ENCODE measurements at regions not wholly inside any gene's neighbourhood (a gene's known extent, or its start where the extent isn't known, plus 50 kb on each side); places are given as distances from the start of the nearest gene placed in this dataset.

- Histone ChIP-seq H3K9me3 (ENCODE audit: control insufficient read depth in 1 of 2, low read length in 2 of 2) (no peaks in the 10 kb centered on the region), H3K27ac (ENCODE audit: low read length) (no peak overlapping the region), H3K27me3 (ENCODE audit: low read depth, low read length) (no peaks in the 10 kb centered on the region), H3K4me1 (ENCODE audit: control insufficient read depth in 1 of 2, insufficient read depth in 2 of 2, low read length in 2 of 2) (no peaks in the 10 kb centered on the region), H3K36me3 (ENCODE audit: control insufficient read depth in 1 of 2, insufficient read depth in 2 of 2, low read length in 2 of 2) (no peaks in the 10 kb centered on the region), H3K4me3 (ENCODE audit: low read depth in 1 of 2, low read length in 2 of 2) (no peak overlapping the region)
Observed at GRCh38 chr2:59963157-59963556, 590.3 kb downstream of the BCL11A start.

- Histone ChIP-seq H3K27me3 (ENCODE audit: low read depth, low read length) (no peaks in the 10 kb centered on the region), H3K27ac (ENCODE audit: low read length) (no peak overlapping the region), H3K4me1 (ENCODE audit: control insufficient read depth in 1 of 2, insufficient read depth in 2 of 2, low read length in 2 of 2) (no peaks in the 10 kb centered on the region), H3K9me3 (ENCODE audit: control insufficient read depth in 1 of 2, low read length in 2 of 2) (no peaks in the 10 kb centered on the region), H3K4me3 (ENCODE audit: low read depth in 1 of 2, low read length in 2 of 2) (no peak overlapping the region), H3K36me3 (ENCODE audit: control insufficient read depth in 1 of 2, insufficient read depth in 2 of 2, low read length in 2 of 2) (no peaks in the 10 kb centered on the region)
Observed at GRCh38 chr2:59961746-59962145, 591.7 kb downstream of the BCL11A start.

GRCh38 chr2:59959944-59960343, 593.5 kb downstream of the BCL11A start:
- Histone ChIP-seq H3K4me3 (ENCODE audit: low read depth in 1 of 2, low read length in 2 of 2) (no peak overlapping the region), H3K27ac (ENCODE audit: low read length) (no peak overlapping the region), H3K4me1 (ENCODE audit: control insufficient read depth in 1 of 2, insufficient read depth in 2 of 2, low read length in 2 of 2) (no peaks in the 10 kb centered on the region), H3K9me3 (ENCODE audit: control insufficient read depth in 1 of 2, low read length in 2 of 2) (no peaks in the 10 kb centered on the region), H3K36me3 (ENCODE audit: control insufficient read depth in 1 of 2, insufficient read depth in 2 of 2, low read length in 2 of 2) (no peaks in the 10 kb centered on the region), H3K27me3 (ENCODE audit: low read depth, low read length) (no peaks in the 10 kb centered on the region)

- H3K27ac ChIP-seq (ENCODE audit: low read length), result no peak overlapping the region
- no peaks in the 10 kb centered on the region for H3K36me3 ChIP-seq (ENCODE audit: control insufficient read depth in 1 of 2, insufficient read depth in 2 of 2, low read length in 2 of 2)
- no peaks in the 10 kb centered on the region for H3K27me3 ChIP-seq (ENCODE audit: low read depth, low read length)
- no peak overlapping the region for H3K4me3 ChIP-seq (ENCODE audit: low read depth in 1 of 2, low read length in 2 of 2)
- no peaks in the 10 kb centered on the region for H3K9me3 ChIP-seq (ENCODE audit: control insufficient read depth in 1 of 2, low read length in 2 of 2)
- H3K4me1 ChIP-seq (ENCODE audit: control insufficient read depth in 1 of 2, insufficient read depth in 2 of 2, low read length in 2 of 2), result no peaks in the 10 kb centered on the region
Observed at GRCh38 chr2:59957504-59957903, 596.0 kb downstream of the BCL11A start.

DNA sequence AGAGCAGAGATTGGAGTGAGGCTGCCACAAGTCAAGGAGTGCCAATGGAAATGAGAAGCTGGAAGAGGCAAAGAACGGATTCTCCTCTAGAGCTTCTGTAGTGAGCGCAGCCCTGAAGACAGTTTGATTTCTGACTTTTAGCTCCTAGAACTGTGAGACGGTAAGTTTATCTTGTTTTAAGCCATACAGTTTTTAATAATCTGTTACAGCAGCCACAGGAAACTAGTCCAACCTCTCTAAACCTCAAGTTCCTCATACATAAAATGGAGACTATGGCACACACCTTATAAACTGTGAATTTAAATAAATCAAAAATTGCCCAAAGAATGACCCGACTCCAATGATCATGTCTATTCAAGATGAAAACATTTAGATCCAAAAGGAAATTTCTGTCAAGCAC, 596.5 kb downstream of the BCL11A start:
- H3K36me3 ChIP-seq (ENCODE audit: control insufficient read depth in 1 of 2, insufficient read depth in 2 of 2, low read length in 2 of 2), result no peaks in the 10 kb centered on the region
- no peaks in the 10 kb centered on the region for H3K9me3 ChIP-seq (ENCODE audit: control insufficient read depth in 1 of 2, low read length in 2 of 2)
- no peaks in the 10 kb centered on the region for H3K4me1 ChIP-seq (ENCODE audit: control insufficient read depth in 1 of 2, insufficient read depth in 2 of 2, low read length in 2 of 2)
- H3K27ac ChIP-seq (ENCODE audit: low read length), result no peak overlapping the region
- H3K27me3 ChIP-seq (ENCODE audit: low read depth, low read length), result no peaks in the 10 kb centered on the region
- no peak overlapping the region for H3K4me3 ChIP-seq (ENCODE audit: low read depth in 1 of 2, low read length in 2 of 2)

DNA sequence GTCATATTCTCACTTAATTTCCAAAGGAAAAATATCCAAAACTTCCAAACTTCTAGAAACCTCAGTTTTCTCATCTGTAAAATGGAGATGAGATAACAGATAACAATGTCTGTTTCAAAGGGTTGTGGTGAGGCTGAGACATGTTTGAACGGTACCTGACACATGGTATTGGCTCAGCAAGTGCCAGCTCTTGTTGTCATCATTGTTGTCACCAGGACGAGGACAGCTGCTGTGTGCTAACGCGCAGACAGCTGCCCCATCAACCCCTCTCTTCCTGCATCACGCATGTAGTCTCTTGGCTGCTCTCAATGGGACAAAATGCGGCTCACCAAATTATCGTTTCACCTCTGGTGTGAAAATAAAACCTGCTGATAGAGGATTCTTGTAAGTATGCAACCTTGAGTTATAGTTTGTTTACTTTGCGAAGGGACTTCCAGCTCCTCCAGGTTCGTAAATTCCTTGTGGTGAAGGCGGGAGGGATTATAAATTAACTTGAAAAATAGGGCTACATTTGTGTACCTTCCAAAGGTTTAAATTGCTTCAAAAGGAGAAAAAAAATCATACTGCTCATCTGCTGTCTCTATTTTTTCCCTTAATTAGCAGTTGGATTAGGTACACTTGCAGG, 605.4 kb downstream of the BCL11A start:
- Histone ChIP-seq H3K27me3 (ENCODE audit: low read depth, low read length) (no peaks in the 10 kb centered on the region), H3K4me1 (ENCODE audit: control insufficient read depth in 1 of 2, insufficient read depth in 2 of 2, low read length in 2 of 2) (no peaks in the 10 kb centered on the region), H3K36me3 (ENCODE audit: control insufficient read depth in 1 of 2, insufficient read depth in 2 of 2, low read length in 2 of 2) (no peaks in the 10 kb centered on the region), H3K4me3 (ENCODE audit: low read depth in 1 of 2, low read length in 2 of 2) (no peak overlapping the region), H3K27ac (ENCODE audit: low read length) (no peak overlapping the region), H3K9me3 (ENCODE audit: control insufficient read depth in 1 of 2, low read length in 2 of 2) (no peaks in the 10 kb centered on the region)

GRCh38 chr2:59947209-59947608, 606.2 kb downstream of the BCL11A start:
- Histone ChIP-seq H3K27ac (ENCODE audit: low read length) (no peak overlapping the region), H3K9me3 (ENCODE audit: control insufficient read depth in 1 of 2, low read length in 2 of 2) (no peaks in the 10 kb centered on the region), H3K27me3 (ENCODE audit: low read depth, low read length) (no peaks in the 10 kb centered on the region), H3K4me1 (ENCODE audit: control insufficient read depth in 1 of 2, insufficient read depth in 2 of 2, low read length in 2 of 2) (no peaks in the 10 kb centered on the region), H3K36me3 (ENCODE audit: control insufficient read depth in 1 of 2, insufficient read depth in 2 of 2, low read length in 2 of 2) (no peaks in the 10 kb centered on the region), H3K4me3 (ENCODE audit: low read depth in 1 of 2, low read length in 2 of 2) (no peak overlapping the region)

DNA sequence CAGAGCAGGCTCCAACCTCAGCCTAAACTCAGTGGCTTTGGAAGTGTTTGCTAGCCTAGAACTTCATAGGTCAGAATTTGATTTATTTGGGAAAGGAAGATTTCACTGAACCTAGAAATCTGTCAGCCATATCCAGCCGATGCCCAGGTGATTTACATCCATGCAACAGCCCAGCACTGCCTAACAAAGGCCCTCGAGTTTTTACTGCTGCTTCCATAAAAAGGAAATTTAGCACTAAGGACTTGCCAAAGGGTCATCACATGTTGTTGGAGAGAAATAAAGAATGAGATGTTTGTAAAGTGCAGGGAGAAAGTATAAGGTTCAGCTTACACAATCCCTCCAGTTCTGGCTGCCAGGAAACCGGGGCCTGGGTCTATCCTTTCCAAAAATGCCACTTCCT, 614.2 kb downstream of the BCL11A start:
- no peaks in the 10 kb centered on the region for H3K27me3 ChIP-seq (ENCODE audit: low read depth, low read length)
- no peak overlapping the region for H3K4me3 ChIP-seq (ENCODE audit: low read depth in 1 of 2, low read length in 2 of 2)
- no peak overlapping the region for H3K27ac ChIP-seq (ENCODE audit: low read length)
- no peaks in the 10 kb centered on the region for H3K9me3 ChIP-seq (ENCODE audit: control insufficient read depth in 1 of 2, low read length in 2 of 2)
- no peaks in the 10 kb centered on the region for H3K36me3 ChIP-seq (ENCODE audit: control insufficient read depth in 1 of 2, insufficient read depth in 2 of 2, low read length in 2 of 2)
- H3K4me1 ChIP-seq (ENCODE audit: control insufficient read depth in 1 of 2, insufficient read depth in 2 of 2, low read length in 2 of 2), result no peaks in the 10 kb centered on the region

DNA sequence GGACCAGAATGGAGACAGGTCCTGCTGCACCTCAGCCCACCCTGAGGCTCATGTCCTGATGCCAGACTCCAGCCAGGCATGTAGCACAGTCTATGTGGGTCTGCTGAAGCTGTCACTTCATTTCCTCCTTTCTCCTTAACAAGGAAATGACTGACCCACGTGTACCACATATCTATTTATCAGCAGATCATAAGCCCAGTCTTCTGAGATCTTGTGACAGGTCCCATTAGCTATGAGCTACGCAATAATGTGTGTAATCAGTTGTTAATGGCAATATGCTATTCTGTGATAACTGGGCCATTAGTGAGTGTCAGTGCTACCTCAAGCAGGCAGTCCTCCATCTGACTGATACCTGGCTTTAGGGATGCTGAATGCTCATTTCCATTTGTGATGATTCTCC, 615.3 kb downstream of the BCL11A start:
- H3K36me3 ChIP-seq (ENCODE audit: control insufficient read depth in 1 of 2, insufficient read depth in 2 of 2, low read length in 2 of 2), result no peaks in the 10 kb centered on the region
- H3K4me1 ChIP-seq (ENCODE audit: control insufficient read depth in 1 of 2, insufficient read depth in 2 of 2, low read length in 2 of 2), result no peaks in the 10 kb centered on the region
- no peak overlapping the region for H3K4me3 ChIP-seq (ENCODE audit: low read depth in 1 of 2, low read length in 2 of 2)
- H3K9me3 ChIP-seq (ENCODE audit: control insufficient read depth in 1 of 2, low read length in 2 of 2), result no peaks in the 10 kb centered on the region
- H3K27ac ChIP-seq (ENCODE audit: low read length), result no peak overlapping the region
- no peaks in the 10 kb centered on the region for H3K27me3 ChIP-seq (ENCODE audit: low read depth, low read length)

DNA sequence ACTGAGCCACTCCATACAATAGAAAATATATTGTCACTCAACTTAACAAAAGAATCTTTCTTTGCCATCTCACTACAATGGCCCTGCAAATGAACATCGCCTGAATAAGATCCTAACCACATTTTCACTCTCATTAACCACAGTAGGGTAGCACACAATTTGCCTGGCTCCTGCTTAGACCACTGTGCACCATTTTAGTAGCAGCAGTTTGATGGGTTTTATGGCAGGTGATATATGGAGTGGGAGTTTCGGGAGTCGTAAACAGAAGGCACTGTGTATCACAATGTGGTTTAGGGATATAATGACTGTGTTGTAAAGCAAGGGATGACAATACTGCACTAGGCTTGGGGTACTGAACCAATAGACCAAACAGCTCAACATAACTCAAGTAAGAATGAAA, 617.4 kb downstream of the BCL11A start:
- H3K27ac ChIP-seq (ENCODE audit: low read length), result no peak overlapping the region
- no peaks in the 10 kb centered on the region for H3K9me3 ChIP-seq (ENCODE audit: control insufficient read depth in 1 of 2, low read length in 2 of 2)
- H3K36me3 ChIP-seq (ENCODE audit: control insufficient read depth in 1 of 2, insufficient read depth in 2 of 2, low read length in 2 of 2), result no peaks in the 10 kb centered on the region
- no peaks in the 10 kb centered on the region for H3K27me3 ChIP-seq (ENCODE audit: low read depth, low read length)
- no peaks in the 10 kb centered on the region for H3K4me1 ChIP-seq (ENCODE audit: control insufficient read depth in 1 of 2, insufficient read depth in 2 of 2, low read length in 2 of 2)
- no peak overlapping the region for H3K4me3 ChIP-seq (ENCODE audit: low read depth in 1 of 2, low read length in 2 of 2)

- Histone ChIP-seq H3K4me3 (ENCODE audit: low read depth in 1 of 2, low read length in 2 of 2) (no peak overlapping the region), H3K4me1 (ENCODE audit: control insufficient read depth in 1 of 2, insufficient read depth in 2 of 2, low read length in 2 of 2) (no peaks in the 10 kb centered on the region), H3K27me3 (ENCODE audit: low read depth, low read length) (no peaks in the 10 kb centered on the region), H3K27ac (ENCODE audit: low read length) (no peak overlapping the region), H3K36me3 (ENCODE audit: control insufficient read depth in 1 of 2, insufficient read depth in 2 of 2, low read length in 2 of 2) (no peaks in the 10 kb centered on the region), H3K9me3 (ENCODE audit: control insufficient read depth in 1 of 2, low read length in 2 of 2) (no peaks in the 10 kb centered on the region)
Observed at GRCh38 chr2:59935005-59935404, 618.4 kb downstream of the BCL11A start.

DNA sequence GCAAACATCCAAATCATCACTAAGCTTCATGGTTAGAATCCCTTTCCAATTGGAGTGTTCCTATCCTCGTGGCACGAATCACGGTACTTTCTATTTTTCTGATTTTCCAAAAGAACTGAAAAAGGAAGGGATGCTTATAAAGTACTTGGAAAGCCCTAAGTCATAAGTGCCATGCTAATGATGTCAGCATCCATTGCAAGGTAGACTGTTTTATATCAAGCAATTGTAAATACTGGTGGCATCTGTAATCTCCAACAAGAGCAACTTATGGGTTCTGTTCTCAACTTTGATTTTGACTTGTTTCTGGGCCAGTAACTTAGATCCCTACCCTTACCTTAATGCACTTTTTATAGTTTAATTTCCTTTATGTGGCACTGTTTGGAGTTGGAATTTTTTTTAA, 619.5 kb downstream of the BCL11A start:
- H3K4me1 ChIP-seq (ENCODE audit: control insufficient read depth in 1 of 2, insufficient read depth in 2 of 2, low read length in 2 of 2), result no peaks in the 10 kb centered on the region
- no peaks in the 10 kb centered on the region for H3K27me3 ChIP-seq (ENCODE audit: low read depth, low read length)
- no peak overlapping the region for H3K4me3 ChIP-seq (ENCODE audit: low read depth in 1 of 2, low read length in 2 of 2)
- no peaks in the 10 kb centered on the region for H3K9me3 ChIP-seq (ENCODE audit: control insufficient read depth in 1 of 2, low read length in 2 of 2)
- no peak overlapping the region for H3K27ac ChIP-seq (ENCODE audit: low read length)
- H3K36me3 ChIP-seq (ENCODE audit: control insufficient read depth in 1 of 2, insufficient read depth in 2 of 2, low read length in 2 of 2), result no peaks in the 10 kb centered on the region
